ENCODE measurements at regions not wholly inside any gene's neighbourhood (a gene's known extent, or its start where the extent isn't known, plus 50 kb on each side); places are given as distances from the start of the nearest gene placed in this dataset.

- DNase-seq (ENCODE audit: low spot score), result no peak
These were observed 153.8 kb downstream of the CEBPB start for GRCh38 chr20:50344232-50345071.

- DNase-seq (ENCODE audit: low spot score), result no peak
These were observed 155.2 kb downstream of the CEBPB start for GRCh38 chr20:50345712-50346373.

GRCh38 chr20:50346374-50347283 lies 156.0 kb downstream of the CEBPB start:
- no peak for DNase-seq (ENCODE audit: low spot score)

- no peak for DNase-seq (ENCODE audit: low spot score)
These were observed 156.8 kb downstream of the CEBPB start for GRCh38 chr20:50347284-50348063.

- no peak for DNase-seq (ENCODE audit: low spot score)
These were observed 157.5 kb downstream of the CEBPB start for GRCh38 chr20:50348096-50348495.

GRCh38 chr20:50350510-50351249 lies 159.5 kb upstream of the PTPN1 start:
- DNase-seq (ENCODE audit: low spot score), result no peak

GRCh38 chr20:50351541-50351940 lies 158.6 kb upstream of the PTPN1 start:
- no peak for DNase-seq (ENCODE audit: low spot score)

- DNase-seq (ENCODE audit: low spot score), result no peak
These were observed 156.8 kb upstream of the PTPN1 start for GRCh38 chr20:50353289-50353961.

- DNase-seq (ENCODE audit: low spot score), result no peak
These were observed 155.2 kb upstream of the PTPN1 start for GRCh38 chr20:50354721-50355589.

- no peak for DNase-seq (ENCODE audit: low spot score)
These were observed 154.3 kb upstream of the PTPN1 start for GRCh38 chr20:50355590-50356524.

GRCh38 chr20:50356525-50356885 lies 153.7 kb upstream of the PTPN1 start:
- DNase-seq (ENCODE audit: low spot score), result no peak

- DNase-seq (ENCODE audit: low spot score), result no peak
These were observed 153.0 kb upstream of the PTPN1 start for GRCh38 chr20:50356962-50357782.

GRCh38 chr20:50357783-50358161 lies 152.4 kb upstream of the PTPN1 start:
- no peak for DNase-seq (ENCODE audit: low spot score)

GRCh38 chr20:50358166-50358565 lies 152.0 kb upstream of the PTPN1 start:
- DNase-seq (ENCODE audit: low spot score), result no peak

GRCh38 chr20:50358971-50359370 lies 151.2 kb upstream of the PTPN1 start:
- DNase-seq (ENCODE audit: low spot score), result no peak

GRCh38 chr20:50359607-50360217 lies 150.5 kb upstream of the PTPN1 start:
- no peak for DNase-seq (ENCODE audit: low spot score)

- DNase-seq (ENCODE audit: low spot score), result no peak
These were observed 149.9 kb upstream of the PTPN1 start for GRCh38 chr20:50360218-50360672.

Data from hematopoietic multipotent progenitor cell treated with erythropoietin and hydrocortisone succinate and interleukin-3 and kit ligand, for 17 days (in vitro differentiated cells).